Bronchial epithelial cell (primary cell): ENCODE measurements at regions not wholly inside any gene's neighbourhood (a gene's known extent, or its start where the extent isn't known, plus 50 kb on each side); places are given as distances from the start of the nearest gene placed in this dataset.

Experiments
- DNase-seq: peaks from one replicate; pipeline ENCODE4 v3.0.0-alpha.2; 2010; ENCODE audit warnings: low read depth
- FAIRE-seq: peaks from 2 replicates; lab custom pipeline; 2011; peaks lifted over from hg19 to GRCh38; lab: Jason Lieb, UNC
- H3K27me3 ChIP-seq: 2 replicates; pipeline ENCODE4 v1.5.1; 2011; ENCODE audit warnings: low read length; ENCODE audit not compliant: control insufficient read depth, insufficient read depth
- H3K36me3 ChIP-seq: 2 replicates; pipeline ENCODE4 v1.5.1; 2011; ENCODE audit warnings: low read length; ENCODE audit not compliant: control insufficient read depth, insufficient read depth
- H3K4me3 ChIP-seq: 2 replicates; pipeline ENCODE4 v1.5.1; 2011; ENCODE audit warnings: mild to moderate bottlenecking, low read depth, low read length, control low read depth
- TF ChIP-seq, protein P1 (sequence below): IDR thresholded peaks from 2 replicates; pipeline ENCODE4 v1.5.1; 2011; ENCODE audit warnings: mild to moderate bottlenecking, moderate library complexity, low read length, control low read depth, inconsistent platforms; ENCODE audit not compliant: insufficient read depth, severe bottlenecking

GRCh38 chr5:99936911-99937310 lies 598.3 kb upstream of the FAM174A start:
- FAIRE-seq = no peak
- DNase-seq = no peak
- H3K4me3 ChIP-seq = no peak overlapping the region
- TF ChIP-seq, protein P1, sequence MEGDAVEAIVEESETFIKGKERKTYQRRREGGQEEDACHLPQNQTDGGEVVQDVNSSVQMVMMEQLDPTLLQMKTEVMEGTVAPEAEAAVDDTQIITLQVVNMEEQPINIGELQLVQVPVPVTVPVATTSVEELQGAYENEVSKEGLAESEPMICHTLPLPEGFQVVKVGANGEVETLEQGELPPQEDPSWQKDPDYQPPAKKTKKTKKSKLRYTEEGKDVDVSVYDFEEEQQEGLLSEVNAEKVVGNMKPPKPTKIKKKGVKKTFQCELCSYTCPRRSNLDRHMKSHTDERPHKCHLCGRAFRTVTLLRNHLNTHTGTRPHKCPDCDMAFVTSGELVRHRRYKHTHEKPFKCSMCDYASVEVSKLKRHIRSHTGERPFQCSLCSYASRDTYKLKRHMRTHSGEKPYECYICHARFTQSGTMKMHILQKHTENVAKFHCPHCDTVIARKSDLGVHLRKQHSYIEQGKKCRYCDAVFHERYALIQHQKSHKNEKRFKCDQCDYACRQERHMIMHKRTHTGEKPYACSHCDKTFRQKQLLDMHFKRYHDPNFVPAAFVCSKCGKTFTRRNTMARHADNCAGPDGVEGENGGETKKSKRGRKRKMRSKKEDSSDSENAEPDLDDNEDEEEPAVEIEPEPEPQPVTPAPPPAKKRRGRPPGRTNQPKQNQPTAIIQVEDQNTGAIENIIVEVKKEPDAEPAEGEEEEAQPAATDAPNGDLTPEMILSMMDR = no peak
- H3K36me3 ChIP-seq = no peaks in the 10 kb centered on the region
- no peaks in the 10 kb centered on the region for H3K27me3 ChIP-seq

DNA sequence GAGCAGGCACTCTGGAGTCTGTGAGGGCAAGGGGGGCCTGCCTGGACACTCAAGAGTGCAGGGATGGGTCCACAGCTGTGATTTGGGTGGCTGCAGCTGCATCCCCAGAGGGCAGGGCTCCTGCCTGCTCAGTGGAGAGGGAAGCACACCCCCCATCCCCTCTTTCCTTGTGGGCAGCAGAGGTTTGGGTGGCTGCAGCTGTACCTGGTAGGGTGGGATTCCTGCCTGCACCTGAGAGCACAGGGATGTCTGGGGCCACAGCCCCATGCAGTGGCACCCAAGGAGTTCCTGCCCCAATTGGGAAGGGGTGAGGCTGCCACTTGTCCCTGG lies 605.4 kb upstream of the FAM174A start:
- DNase-seq (no peak), FAIRE-seq (no peak)
- TF ChIP-seq, protein P1 = no peak
- Histone ChIP-seq H3K4me3 (no peak overlapping the region), H3K36me3 (no peaks in the 10 kb centered on the region), H3K27me3 (no peaks in the 10 kb centered on the region)

- TF ChIP-seq, protein P1 = no peak
- Histone ChIP-seq H3K27me3 (no peaks in the 10 kb centered on the region), H3K36me3 (no peaks in the 10 kb centered on the region), H3K4me3 (no peak overlapping the region)
- FAIRE-seq (no peak), DNase-seq (no peak)
Measured at GRCh38 chr5:99929067-99929805, 605.9 kb upstream of the FAM174A start.

DNA sequence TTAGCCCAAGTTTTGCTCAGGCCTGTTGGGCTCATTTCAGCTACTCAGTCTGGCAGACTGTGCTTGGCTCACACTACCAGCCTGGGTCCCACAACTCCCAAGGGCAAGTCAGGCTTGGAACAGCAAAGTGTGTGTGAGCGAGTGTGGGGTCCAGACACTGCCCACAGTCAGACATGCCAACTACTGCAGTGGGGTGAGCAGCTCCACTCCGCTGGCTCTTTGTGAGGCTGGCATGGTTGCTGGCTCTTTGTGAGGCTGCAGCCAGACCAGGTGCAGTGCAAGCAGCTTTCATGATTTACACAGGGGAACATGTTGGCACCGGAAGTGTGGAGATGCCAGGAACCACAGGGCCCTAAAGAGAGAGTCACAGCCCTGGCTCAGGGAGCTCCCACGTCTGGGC lies 606.7 kb upstream of the FAM174A start:
- H3K4me3 ChIP-seq = no peak overlapping the region
- TF ChIP-seq, protein P1 = no peak
- H3K36me3 ChIP-seq = no peaks in the 10 kb centered on the region
- FAIRE-seq = no peak
- H3K27me3 ChIP-seq = no peaks in the 10 kb centered on the region
- DNase-seq = no peak

GRCh38 chr5:99926463-99926862 lies 608.7 kb upstream of the FAM174A start:
- Histone ChIP-seq H3K4me3 (no peak overlapping the region), H3K36me3 (no peaks in the 10 kb centered on the region), H3K27me3 (no peaks in the 10 kb centered on the region)
- no peak for FAIRE-seq
- TF ChIP-seq, protein P1 = no peak
- no peak for DNase-seq

DNA sequence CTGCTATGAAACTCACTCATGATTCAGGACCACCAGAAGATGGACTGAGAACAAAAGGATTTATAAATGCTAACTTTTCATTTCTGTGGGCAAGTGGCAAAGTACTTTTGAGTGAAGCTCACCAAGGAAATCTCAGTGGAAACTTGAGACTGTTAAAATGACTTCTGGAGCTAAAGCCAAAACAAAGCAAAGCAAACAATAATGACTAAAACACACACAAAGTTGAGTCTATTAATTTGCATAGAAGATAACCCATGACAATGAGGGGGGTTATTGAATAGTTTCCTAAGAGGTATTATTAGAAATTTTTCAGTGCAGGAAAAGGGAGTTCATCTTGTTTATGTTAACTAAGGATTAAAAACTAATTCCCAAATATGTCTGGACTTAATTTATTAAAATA lies 612.8 kb upstream of the FAM174A start:
- H3K4me3 ChIP-seq = no peak overlapping the region
- DNase-seq (no peak), FAIRE-seq (no peak)
- TF ChIP-seq, protein P1 = no peak
- H3K27me3 ChIP-seq = no peaks in the 10 kb centered on the region
- H3K36me3 ChIP-seq = no peaks in the 10 kb centered on the region
